ENCODE measurements at regions not wholly inside any gene's neighbourhood (a gene's known extent, or its start where the extent isn't known, plus 50 kb on each side); places are given as distances from the start of the nearest gene placed in this dataset.

GRCh38 chr1:36687312-36687711, 204.6 kb upstream of the CSF3R start:
- no peak overlapping the region for H2AFZ ChIP-seq (ENCODE audit: low read length)
- H3K27ac ChIP-seq (ENCODE audit: low read length) = no peak overlapping the region
- no peak for TF ChIP-seq CTCF (IDR thresholded peaks at IDR 0.05; ENCODE audit: low read length)
- no peak for TF ChIP-seq EZH2phosphoT487 (IDR thresholded peaks at IDR 0.05; ENCODE audit: low read length)
- TF ChIP-seq EZH2 (optimal IDR thresholded peaks at IDR 0.05; ENCODE audit: low read depth, low read length) = no peak
- H3K4me1 ChIP-seq (ENCODE audit: low read length) = no peaks in the 10 kb centered on the region
- peaks cover 36% of the 10 kb centered on the region for H3K27me3 ChIP-seq (replicated peaks; ENCODE audit: insufficient read depth, low read length)
- no peak for DNase-seq
- H3F3A ChIP-seq (ENCODE audit: insufficient read depth, low read length) = no peaks in the 10 kb centered on the region
- H3K9me3 ChIP-seq (replicated peaks; ENCODE audit: insufficient read depth, low read length) = no peaks in the 10 kb centered on the region
- H3K4me3 ChIP-seq (ENCODE audit: low read length) = no peak overlapping the region
- H3K9me2 ChIP-seq (replicated peaks; ENCODE audit: insufficient read depth, low read length) = no peaks in the 10 kb centered on the region
- H3K9ac ChIP-seq (ENCODE audit: low read length) = no peak overlapping the region
- H4K20me1 ChIP-seq (ENCODE audit: insufficient read depth, low read length) = no peaks in the 10 kb centered on the region
- H3K79me2 ChIP-seq (ENCODE audit: low read length) = no peaks in the 10 kb centered on the region
- no peaks in the 10 kb centered on the region for H3K36me3 ChIP-seq (replicated peaks; ENCODE audit: insufficient read depth, low read length)
- H3K4me2 ChIP-seq (ENCODE audit: low read depth, low read length) = no peak overlapping the region

DNA sequence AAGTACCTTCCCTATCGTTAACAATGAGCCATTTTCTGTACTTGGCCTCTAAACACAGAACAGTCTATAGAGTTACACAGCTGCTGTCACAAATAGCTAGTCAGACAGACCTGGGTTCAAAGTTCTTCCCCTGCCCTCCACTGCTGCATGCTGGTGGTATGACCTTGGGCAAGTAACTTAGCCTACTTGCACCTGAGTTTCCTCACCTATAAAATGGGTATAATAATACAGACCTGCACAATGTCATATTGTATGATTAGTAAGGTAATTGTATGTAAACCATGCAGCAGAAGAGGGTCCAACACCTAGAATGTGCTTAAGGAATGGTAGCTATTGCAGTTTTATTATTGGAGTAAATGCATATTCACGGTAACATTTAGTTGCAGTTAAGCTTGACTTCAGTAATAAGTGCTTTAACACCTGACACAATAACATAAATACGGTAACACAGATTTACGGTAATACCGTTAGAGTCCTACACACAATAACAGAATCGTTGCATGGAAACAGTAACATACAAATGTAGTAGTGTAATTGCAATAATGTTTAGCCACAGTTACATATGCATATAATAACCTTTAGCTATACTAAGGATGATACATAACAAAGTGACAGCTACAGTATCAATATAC, 193.3 kb upstream of the CSF3R start:
- TF ChIP-seq EZH2phosphoT487 (IDR thresholded peaks at IDR 0.05; ENCODE audit: low read length) = no peak
- TF ChIP-seq CTCF (IDR thresholded peaks at IDR 0.05; ENCODE audit: low read length) = no peak
- no peak for TF ChIP-seq EZH2 (optimal IDR thresholded peaks at IDR 0.05; ENCODE audit: low read depth, low read length)
- no peak for DNase-seq
- H3K9me3 ChIP-seq (replicated peaks; ENCODE audit: insufficient read depth, low read length) = no peaks in the 10 kb centered on the region

GRCh38 chr1:36675106-36675505, 192.4 kb upstream of the CSF3R start:
- Histone ChIP-seq H3K4me1 (ENCODE audit: low read length) (no peaks in the 10 kb centered on the region), H3K9me3 (replicated peaks; ENCODE audit: insufficient read depth, low read length) (no peaks in the 10 kb centered on the region), H3K27ac (ENCODE audit: low read length) (no peak overlapping the region), H3F3A (ENCODE audit: insufficient read depth, low read length) (no peaks in the 10 kb centered on the region), H3K79me2 (ENCODE audit: low read length) (no peaks in the 10 kb centered on the region), H3K36me3 (replicated peaks; ENCODE audit: insufficient read depth, low read length) (no peaks in the 10 kb centered on the region), H2AFZ (ENCODE audit: low read length) (no peak overlapping the region), H3K9me2 (replicated peaks; ENCODE audit: insufficient read depth, low read length) (no peaks in the 10 kb centered on the region), H3K9ac (ENCODE audit: low read length) (no peak overlapping the region), H3K27me3 (replicated peaks; ENCODE audit: insufficient read depth, low read length) (peaks cover 37% of the 10 kb centered on the region), H4K20me1 (ENCODE audit: insufficient read depth, low read length) (no peaks in the 10 kb centered on the region), H3K4me2 (ENCODE audit: low read depth, low read length) (no peak overlapping the region), H3K4me3 (ENCODE audit: low read length) (no peak overlapping the region)
- no peak for TF ChIP-seq CTCF (IDR thresholded peaks at IDR 0.05; ENCODE audit: low read length)
- TF ChIP-seq EZH2phosphoT487 (IDR thresholded peaks at IDR 0.05; ENCODE audit: low read length) = no peak
- no peak for TF ChIP-seq EZH2 (optimal IDR thresholded peaks at IDR 0.05; ENCODE audit: low read depth, low read length)
- DNase-seq = no peak

More for the DNA sequence above, 193.3 kb upstream of the CSF3R start:
- H3K9ac ChIP-seq (ENCODE audit: low read length) = no peak overlapping the region
- H3F3A ChIP-seq (ENCODE audit: insufficient read depth, low read length) = no peaks in the 10 kb centered on the region
- no peaks in the 10 kb centered on the region for H3K9me2 ChIP-seq (replicated peaks; ENCODE audit: insufficient read depth, low read length)
- H3K4me3 ChIP-seq (ENCODE audit: low read length) = no peak overlapping the region
- no peaks in the 10 kb centered on the region for H3K4me1 ChIP-seq (ENCODE audit: low read length)
- no peak overlapping the region for H2AFZ ChIP-seq (ENCODE audit: low read length)
- H3K79me2 ChIP-seq (ENCODE audit: low read length) = no peaks in the 10 kb centered on the region
- H3K27me3 ChIP-seq (replicated peaks; ENCODE audit: insufficient read depth, low read length) = peaks cover 37% of the 10 kb centered on the region
- no peak overlapping the region for H3K4me2 ChIP-seq (ENCODE audit: low read depth, low read length)
- no peaks in the 10 kb centered on the region for H4K20me1 ChIP-seq (ENCODE audit: insufficient read depth, low read length)
- H3K27ac ChIP-seq (ENCODE audit: low read length) = no peak overlapping the region
- H3K36me3 ChIP-seq (replicated peaks; ENCODE audit: insufficient read depth, low read length) = no peaks in the 10 kb centered on the region
